Mesothelial cell of epicardium (in vitro differentiated cells): ENCODE measurements at regions not wholly inside any gene's neighbourhood (a gene's known extent, or its start where the extent isn't known, plus 50 kb on each side); places are given as distances from the start of the nearest gene placed in this dataset. TPM values are rescaled to one million over a fixed set of nuclear protein-coding genes. Genes with fewer than 3 reads are reported as not detected.

Source experiments
- DNase-seq, 2 experiments: peaks; one replicate each; pipeline ENCODE4 v3.0.0; 2021; ENCODE audit warnings: low spot score in 2 of 2; ENCODE audit not compliant: unreplicated experiment in 2 of 2
- H3K27ac Mint-ChIP-seq: 2 replicates; pipeline ENCODE4 v1.8.0; 2021; ENCODE audit warnings: mixed read lengths
- H3K27me3 Mint-ChIP-seq: 2 replicates; pipeline ENCODE4 v1.8.0; 2021; ENCODE audit warnings: low read depth, mixed read lengths
- H3K36me3 Mint-ChIP-seq: 2 replicates; pipeline ENCODE4 v1.8.0; 2021; ENCODE audit warnings: mixed read lengths
- H3K4me1 Mint-ChIP-seq: 2 replicates; pipeline ENCODE4 v1.8.0; 2021; ENCODE audit warnings: mixed read lengths
- H3K4me3 Mint-ChIP-seq: 2 replicates; pipeline ENCODE4 v1.8.0; 2021; ENCODE audit warnings: mild to moderate bottlenecking, moderate library complexity, mixed read lengths
- H3K9me3 Mint-ChIP-seq: 2 replicates; pipeline ENCODE4 v1.8.0; 2021; ENCODE audit warnings: mixed read lengths
- CTCF ChIP-seq: fragments of 200-600 bp; sonication (generic); IDR thresholded peaks from one replicate; pipeline ENCODE4 v1.5.0; 2021; ENCODE audit warnings: antibody characterized with exemption; ENCODE audit not compliant: unreplicated experiment
- microRNA-seq: library from miRNA; unstranded; fragments of <30 nt; microRNA quantifications from one replicate; pipeline ENCODE4 v1.2.0, GENCODE V29; 2021; ENCODE audit warnings: inconsistent platforms, mixed read lengths

- no peak for TF ChIP-seq CTCF
- DNase-seq, result no peak
- Mint-ChIP-seq H3K4me3 (no peak overlapping the region), H3K27me3 (peaks cover 1% of the 10 kb centered on the region), H3K4me1 (peaks cover 8% of the 10 kb centered on the region), H3K36me3 (no peaks in the 10 kb centered on the region), H3K27ac (no peak overlapping the region), H3K9me3 (no peaks in the 10 kb centered on the region)
Observed at GRCh38 chr13:99620806-99621205, 119.5 kb downstream of the TM9SF2 start.

GRCh38 chr13:99619207-99619606 is 117.9 kb downstream of the TM9SF2 start:
- Mint-ChIP-seq H3K4me1 (peaks cover 6% of the 10 kb centered on the region), H3K9me3 (no peaks in the 10 kb centered on the region), H3K27me3 (peaks cover 1% of the 10 kb centered on the region), H3K4me3 (no peak overlapping the region), H3K36me3 (no peaks in the 10 kb centered on the region), H3K27ac (no peak overlapping the region)
- no peak for DNase-seq
- no peak for TF ChIP-seq CTCF

DNA sequence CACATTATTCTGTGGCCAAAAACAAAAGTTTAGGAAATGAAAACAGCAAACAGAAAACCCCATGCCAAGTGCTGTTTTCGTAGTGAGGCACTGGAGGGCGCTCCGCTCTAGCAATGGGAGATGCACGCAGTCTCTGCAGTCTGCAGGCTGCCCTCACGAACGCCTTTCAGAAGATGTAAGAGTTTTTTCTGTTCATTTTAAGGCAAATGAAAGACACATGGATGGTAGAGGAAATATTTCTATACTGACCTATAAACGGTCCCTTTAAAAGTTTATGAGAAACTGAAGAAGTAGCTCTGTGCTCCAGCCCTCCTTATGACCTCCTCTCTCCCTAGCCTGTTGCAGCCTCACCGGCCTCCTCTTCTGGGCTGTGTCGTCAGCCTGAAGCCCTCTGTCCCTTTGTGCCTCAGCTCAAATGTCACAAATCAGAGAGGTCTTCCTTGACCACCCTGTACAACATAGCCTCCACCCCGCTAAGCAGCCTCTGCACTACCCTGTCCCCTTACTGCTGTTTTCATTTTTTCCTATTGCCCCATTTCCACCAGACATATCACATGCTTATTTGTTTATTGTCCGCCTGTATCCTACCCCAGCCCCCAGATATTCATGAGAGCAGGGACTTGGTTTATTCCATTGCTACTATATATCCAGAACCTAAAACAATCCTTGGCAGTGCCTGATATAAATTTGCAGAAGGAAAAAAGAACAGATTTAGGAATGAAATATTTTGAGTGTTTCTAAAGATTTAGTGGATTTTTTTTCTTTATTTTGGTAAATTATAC is 116.4 kb downstream of the TM9SF2 start:
- Mint-ChIP-seq H3K27me3 (no peaks in the 10 kb centered on the region), H3K36me3 (no peaks in the 10 kb centered on the region), H3K9me3 (no peaks in the 10 kb centered on the region), H3K27ac (peak overlapping the region; percentile 0), H3K4me1 (peaks cover 8% of the 10 kb centered on the region), H3K4me3 (no peak overlapping the region)
- TF ChIP-seq CTCF, result peak; percentile 31
- peak; percentile 41 to 54 for DNase-seq

DNA sequence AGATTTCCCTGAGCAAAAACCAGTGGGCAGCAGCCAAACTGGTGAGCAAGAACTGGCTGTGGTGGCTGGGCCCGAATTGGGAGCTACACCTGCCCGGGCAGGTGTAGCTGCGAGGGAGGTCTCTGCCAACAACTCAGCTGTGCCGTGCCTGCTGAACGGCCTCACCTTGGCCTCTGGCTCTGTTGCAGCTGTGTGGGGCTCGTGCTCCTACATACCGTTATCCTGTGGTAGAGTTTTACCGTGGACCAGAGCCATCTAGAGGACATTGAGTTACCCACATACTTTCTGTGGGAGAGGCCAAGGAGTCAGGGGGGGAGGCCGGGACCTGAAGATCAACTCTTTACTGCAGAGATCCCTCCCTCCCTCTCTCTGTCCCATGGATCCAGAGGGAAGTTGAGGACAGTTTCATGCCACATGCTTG is 113.2 kb downstream of the TM9SF2 start:
- H3K9me3 Mint-ChIP-seq, result no peaks in the 10 kb centered on the region

More for the DNA sequence above, 113.2 kb downstream of the TM9SF2 start:
- Mint-ChIP-seq H3K4me1 (peaks cover 8% of the 10 kb centered on the region), H3K27ac (no peak overlapping the region), H3K4me3 (no peak overlapping the region), H3K27me3 (no peaks in the 10 kb centered on the region), H3K36me3 (no peaks in the 10 kb centered on the region)
- no peak for DNase-seq
- no peak for TF ChIP-seq CTCF

Small RNA genes lying in the stretch of these regions (microRNA-seq; reads per million reads assigned to microRNA genes)
- not detected for gene MIR4306
